Activated T-helper 1 cell treated with anti-CD3 and anti-CD28 coated beads, Interleukin-12 subunit alpha, Interleukin-12 subunit beta, Interleukin-2, Interleukin-4 antibody, amounts not matched to agents 30 ng/mL and 10 ng/mL and 1 ng/mL, durations not matched to agents 14 hours and 24 hours and 36 hours (primary cell): ENCODE measurements at regions not wholly inside any gene's neighbourhood (a gene's known extent, or its start where the extent isn't known, plus 50 kb on each side); places are given as distances from the start of the nearest gene placed in this dataset.

Source experiments
- DNase-seq: peaks from one replicate; pipeline ENCODE4 v3.0.0; 2021; ENCODE audit warnings: low spot score
- H3K27ac Mint-ChIP-seq: one replicate; pipeline ENCODE4 v1.8.0; 2021; ENCODE audit warnings: mild to moderate bottlenecking, mixed read lengths
- H3K27me3 Mint-ChIP-seq: one replicate; pipeline ENCODE4 v1.8.0; 2022; ENCODE audit warnings: mild to moderate bottlenecking, moderate library complexity, mixed read lengths; ENCODE audit not compliant: insufficient read depth
- H3K36me3 Mint-ChIP-seq: one replicate; pipeline ENCODE4 v1.8.0; 2021; ENCODE audit warnings: low read depth, mixed read lengths
- H3K4me1 Mint-ChIP-seq: one replicate; pipeline ENCODE4 v1.8.0; 2021; ENCODE audit warnings: low read depth, mixed read lengths
- H3K4me3 Mint-ChIP-seq: one replicate; pipeline ENCODE4 v1.8.0; 2021; ENCODE audit warnings: mild to moderate bottlenecking, moderate library complexity, mixed read lengths
- H3K9me3 Mint-ChIP-seq: one replicate; pipeline ENCODE4 v1.8.0; 2021; ENCODE audit warnings: mixed read lengths
- intact Hi-C: fragments of 100-400 bp; cut with micrococcal nuclease; formaldehyde crosslinking; loops from one replicate; pipeline ENCODE4 v1.15.1; 2024

DNA sequence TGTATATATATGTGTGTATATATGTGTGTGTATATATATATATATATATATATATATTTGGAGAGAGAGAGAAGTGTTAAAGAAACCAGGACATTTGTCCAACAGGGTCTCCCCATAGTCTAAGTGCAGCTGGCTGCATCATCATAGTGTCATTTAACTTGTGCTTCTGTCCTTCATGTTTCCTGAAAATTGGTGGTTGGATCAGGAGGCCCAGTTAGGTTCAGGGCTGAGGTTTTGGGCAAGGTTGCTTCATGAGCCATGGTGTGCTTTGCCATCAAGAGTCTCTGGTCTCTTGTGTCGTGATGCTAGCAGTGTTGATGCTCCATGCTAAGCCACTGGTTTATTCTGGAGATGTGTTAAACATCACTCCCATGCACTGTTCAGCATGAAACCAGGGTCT is 85.3 kb downstream of the C16orf95 start:
- Mint-ChIP-seq H3K4me1 (peaks cover 15% of the 10 kb centered on the region), H3K27me3 (peaks cover 4% of the 10 kb centered on the region), H3K27ac (no peak overlapping the region), H3K9me3 (peaks cover 8% of the 10 kb centered on the region), H3K36me3 (no peaks in the 10 kb centered on the region), H3K4me3 (no peak overlapping the region)
- intact Hi-C loops, result no loop called here
- DNase-seq, result no peak

DNA sequence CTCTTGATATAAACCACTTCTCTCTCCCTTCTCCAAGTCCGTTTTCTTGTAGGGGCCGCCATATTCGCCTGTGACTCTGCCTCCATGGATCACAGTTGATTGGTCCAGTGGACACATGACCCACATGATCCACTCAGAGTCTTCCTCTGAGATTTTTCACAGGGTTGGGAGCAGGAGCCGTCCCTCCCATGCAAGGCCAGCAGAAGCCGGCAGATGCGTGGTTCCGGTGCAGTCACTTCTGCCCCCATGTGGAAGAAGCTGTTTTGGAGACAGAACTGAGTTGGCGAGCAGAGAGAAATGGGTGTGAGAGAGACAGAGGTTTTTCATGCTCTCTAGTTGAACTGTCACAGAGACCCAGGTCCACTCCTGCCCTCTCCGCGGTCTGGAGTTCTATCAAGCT is 83.3 kb downstream of the C16orf95 start:
- H3K36me3 Mint-ChIP-seq, result no peaks in the 10 kb centered on the region
- peaks cover 4% of the 10 kb centered on the region for H3K27me3 Mint-ChIP-seq
- H3K27ac Mint-ChIP-seq, result no peak overlapping the region
- no peak overlapping the region for H3K4me3 Mint-ChIP-seq
- H3K9me3 Mint-ChIP-seq, result peaks cover 8% of the 10 kb centered on the region
- intact Hi-C loops, result no loop called here
- no peak for DNase-seq
- H3K4me1 Mint-ChIP-seq, result peaks cover 15% of the 10 kb centered on the region

GRCh38 chr16:87234601-87235000 is 82.6 kb downstream of the C16orf95 start:
- H3K9me3 Mint-ChIP-seq, result peaks cover 8% of the 10 kb centered on the region
- H3K27ac Mint-ChIP-seq, result no peak overlapping the region
- H3K27me3 Mint-ChIP-seq, result peaks cover 4% of the 10 kb centered on the region
- H3K36me3 Mint-ChIP-seq, result no peaks in the 10 kb centered on the region
- intact Hi-C loops, result no loop called here
- H3K4me3 Mint-ChIP-seq, result no peak overlapping the region
- no peak for DNase-seq
- H3K4me1 Mint-ChIP-seq, result peaks cover 15% of the 10 kb centered on the region

GRCh38 chr16:87235810-87236515 is 81.2 kb downstream of the C16orf95 start:
- Mint-ChIP-seq H3K27me3 (peaks cover 4% of the 10 kb centered on the region), H3K4me3 (no peak overlapping the region), H3K27ac (no peak overlapping the region), H3K4me1 (peaks cover 18% of the 10 kb centered on the region), H3K9me3 (peaks cover 8% of the 10 kb centered on the region), H3K36me3 (no peaks in the 10 kb centered on the region)
- intact Hi-C loops, result no loop called here
- no peak for DNase-seq

DNA sequence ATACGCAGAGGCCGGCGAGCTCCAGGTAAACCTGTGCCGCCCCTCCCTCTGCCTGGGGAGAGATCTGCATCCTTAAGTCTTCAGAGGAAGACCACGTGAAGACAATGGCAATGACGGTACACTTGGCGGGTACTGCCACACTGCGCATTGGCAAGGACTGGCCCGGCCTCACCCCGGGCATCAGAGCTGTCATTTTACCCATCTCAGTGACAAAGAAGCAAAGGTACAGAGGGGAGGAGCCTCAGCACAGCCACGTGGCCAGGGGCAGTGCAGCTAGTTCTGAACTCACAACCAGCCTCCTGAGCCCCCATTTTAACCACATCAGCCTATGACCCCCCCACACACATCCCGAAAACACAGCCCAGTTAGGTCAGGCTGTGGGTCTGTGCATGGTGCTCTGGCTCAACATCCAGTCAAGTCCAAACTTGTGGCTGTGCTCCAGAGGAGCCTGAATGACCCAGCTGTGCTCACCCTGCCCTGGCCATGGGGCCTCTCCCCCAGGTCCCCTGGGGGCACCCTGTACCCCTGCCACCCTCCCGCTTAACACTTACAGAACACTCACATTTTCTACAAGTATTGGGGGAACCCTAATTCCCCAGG is 80.6 kb downstream of the C16orf95 start:
- peaks cover 22% of the 10 kb centered on the region for H3K4me1 Mint-ChIP-seq
- H3K9me3 Mint-ChIP-seq, result peaks cover 5% of the 10 kb centered on the region
- no peak for DNase-seq
- peaks cover 3% of the 10 kb centered on the region for H3K27me3 Mint-ChIP-seq
- intact Hi-C loops, result no loop called here
- H3K4me3 Mint-ChIP-seq, result no peak overlapping the region
- no peaks in the 10 kb centered on the region for H3K36me3 Mint-ChIP-seq
- H3K27ac Mint-ChIP-seq, result no peak overlapping the region

- Mint-ChIP-seq H3K27me3 (peaks cover 4% of the 10 kb centered on the region), H3K4me3 (no peak overlapping the region), H3K36me3 (no peaks in the 10 kb centered on the region), H3K9me3 (no peaks in the 10 kb centered on the region), H3K4me1 (peaks cover 27% of the 10 kb centered on the region), H3K27ac (no peak overlapping the region)
- intact Hi-C loops, result no loop called here
- DNase-seq, result no peak
Measured at GRCh38 chr16:87238361-87238715, 78.9 kb downstream of the C16orf95 start.

GRCh38 chr16:87239545-87239944 is 77.6 kb downstream of the C16orf95 start:
- H3K27me3 Mint-ChIP-seq, result peaks cover 4% of the 10 kb centered on the region
- H3K4me1 Mint-ChIP-seq, result peaks cover 37% of the 10 kb centered on the region
- intact Hi-C loops, result no loop called here
- no peaks in the 10 kb centered on the region for H3K36me3 Mint-ChIP-seq
- H3K9me3 Mint-ChIP-seq, result no peaks in the 10 kb centered on the region
- H3K27ac Mint-ChIP-seq, result no peak overlapping the region
- H3K4me3 Mint-ChIP-seq, result no peak overlapping the region
- no peak for DNase-seq

DNA sequence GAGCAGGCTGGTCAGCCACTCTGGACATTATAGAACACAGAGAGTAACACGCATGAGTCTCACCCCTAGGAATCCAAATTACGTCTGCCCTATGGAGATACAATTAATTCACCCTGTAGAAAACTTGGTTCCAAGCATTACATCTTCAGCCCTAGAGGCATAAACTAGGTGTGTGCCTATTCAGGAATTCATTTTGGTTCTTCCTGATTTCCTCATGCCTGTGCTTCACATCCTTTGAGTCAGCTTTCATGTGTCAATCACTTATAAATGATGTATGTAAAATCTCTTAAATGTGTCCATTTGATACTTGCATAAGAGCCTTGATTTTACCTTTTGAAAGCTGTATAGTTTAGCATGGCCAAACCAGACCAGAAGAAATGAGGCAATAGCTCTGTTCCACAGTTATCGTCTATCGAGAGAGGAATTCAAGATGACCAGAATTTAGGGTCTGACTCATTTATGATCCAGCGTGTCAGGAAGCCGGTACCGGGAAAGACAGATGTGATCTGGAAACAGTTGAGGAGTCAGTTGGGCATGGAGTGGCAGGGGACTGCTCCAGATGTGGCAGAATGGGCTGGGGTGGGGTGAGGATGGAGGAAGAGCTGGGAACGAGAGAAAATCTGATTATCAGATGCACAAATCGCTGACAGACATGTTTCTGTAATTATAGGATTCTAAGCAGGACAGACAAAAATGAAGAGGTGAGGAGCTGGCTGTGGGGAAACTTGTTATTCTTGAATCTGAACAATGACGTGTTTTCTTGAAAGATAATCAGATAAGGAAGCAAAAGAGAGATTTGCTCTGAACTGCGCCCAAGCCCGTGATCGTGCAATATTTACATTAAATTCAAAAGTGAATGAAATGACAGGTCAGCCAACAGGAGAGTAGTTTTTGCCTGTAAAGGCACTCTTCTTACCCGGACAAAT is 76.7 kb downstream of the C16orf95 start:
- Mint-ChIP-seq H3K4me3 (no peak overlapping the region), H3K36me3 (no peaks in the 10 kb centered on the region), H3K4me1 (peaks cover 41% of the 10 kb centered on the region), H3K27me3 (peaks cover 4% of the 10 kb centered on the region), H3K27ac (no peak overlapping the region), H3K9me3 (no peaks in the 10 kb centered on the region)
- no peak for DNase-seq
- intact Hi-C loops, result no loop called here

GRCh38 chr16:87241137-87241771 is 75.9 kb downstream of the C16orf95 start:
- Mint-ChIP-seq H3K27me3 (peaks cover 2% of the 10 kb centered on the region), H3K27ac (no peak overlapping the region), H3K4me1 (peaks cover 33% of the 10 kb centered on the region), H3K9me3 (no peaks in the 10 kb centered on the region), H3K4me3 (no peak overlapping the region), H3K36me3 (no peaks in the 10 kb centered on the region)
- intact Hi-C loops, result no loop called here
- no peak for DNase-seq

DNA sequence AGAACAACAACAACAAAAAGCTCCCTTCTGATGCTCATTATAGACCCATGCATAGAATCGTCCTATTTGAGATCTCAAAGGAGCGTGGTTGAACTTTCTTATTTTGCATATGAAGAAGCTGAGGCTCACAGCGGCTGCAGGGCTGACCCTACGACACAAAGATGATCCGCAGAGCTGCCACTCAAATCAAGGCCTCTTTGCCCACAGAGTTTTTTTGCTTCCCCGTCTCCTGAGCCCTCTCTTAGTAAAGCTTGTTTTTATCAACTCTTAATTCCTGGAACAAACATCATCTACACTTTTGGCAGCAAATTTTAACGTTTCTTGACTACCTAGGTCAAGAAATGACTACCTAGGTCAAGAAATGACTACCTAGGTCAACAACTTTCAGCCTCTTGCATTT is 73.7 kb downstream of the C16orf95 start:
- Mint-ChIP-seq H3K27me3 (peaks cover 2% of the 10 kb centered on the region), H3K4me3 (no peak overlapping the region), H3K36me3 (no peaks in the 10 kb centered on the region), H3K27ac (peak overlapping the region; percentile 7), H3K4me1 (peaks cover 30% of the 10 kb centered on the region), H3K9me3 (no peaks in the 10 kb centered on the region)
- intact Hi-C loops, result loop anchor here (2.0 kb wide), 1 partner anchor 55 kb away; no protein-coding TSS in a partner anchor
- DNase-seq, result no peak

DNA sequence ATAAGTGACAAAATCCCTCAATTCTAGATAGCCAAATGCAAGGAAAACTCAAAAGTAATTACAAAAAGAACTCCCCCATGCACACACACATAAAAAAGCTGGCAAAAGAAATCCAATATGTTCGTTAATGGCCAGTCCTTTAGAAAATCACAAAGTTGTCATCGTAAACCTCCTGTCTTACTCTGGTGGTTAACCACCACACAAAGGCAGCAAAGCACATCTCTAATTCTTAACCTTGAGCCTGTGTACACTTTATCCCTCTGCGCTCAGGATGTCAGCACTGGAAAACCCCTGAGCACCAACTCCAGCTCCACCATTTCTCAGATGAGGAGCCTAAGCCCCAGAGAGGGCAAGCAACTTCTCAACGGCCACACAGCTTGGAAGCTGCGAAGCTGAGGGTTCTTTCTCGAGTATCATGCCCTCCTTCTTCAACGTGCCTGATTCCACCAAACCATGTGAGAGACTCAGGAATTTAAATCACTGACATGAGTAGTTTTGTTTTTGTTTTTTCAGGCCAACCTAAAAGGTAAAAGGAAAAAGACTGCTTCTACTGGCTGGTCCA is 72.5 kb downstream of the C16orf95 start:
- H3K27ac Mint-ChIP-seq, result no peak overlapping the region
- H3K4me1 Mint-ChIP-seq, result peaks cover 38% of the 10 kb centered on the region
- no peaks in the 10 kb centered on the region for H3K9me3 Mint-ChIP-seq
- H3K4me3 Mint-ChIP-seq, result no peak overlapping the region
- peaks cover 2% of the 10 kb centered on the region for H3K27me3 Mint-ChIP-seq
- DNase-seq, result no peak
- no peaks in the 10 kb centered on the region for H3K36me3 Mint-ChIP-seq
- intact Hi-C loops, result no loop called here

DNA sequence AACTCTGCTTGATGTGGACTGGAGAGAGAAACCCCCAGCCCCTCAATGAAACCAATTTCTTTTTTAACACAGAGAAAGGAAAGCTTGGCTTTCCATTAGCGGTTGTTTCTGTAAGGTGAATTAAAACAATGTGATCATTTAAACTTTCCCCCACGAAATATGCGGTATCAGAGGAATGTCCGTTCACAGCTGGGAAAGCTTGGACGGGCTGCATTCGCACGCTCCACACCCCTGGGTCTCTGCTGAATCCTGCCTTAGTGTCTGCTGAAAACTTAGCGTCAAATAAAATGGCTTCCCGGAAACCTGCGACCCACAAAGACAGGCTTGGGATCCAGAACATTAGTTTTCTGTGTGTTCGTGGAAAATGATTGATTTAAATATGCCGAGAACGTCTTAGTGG is 71.7 kb downstream of the C16orf95 start:
- no peak overlapping the region for H3K27ac Mint-ChIP-seq
- intact Hi-C loops, result no loop called here
- H3K4me3 Mint-ChIP-seq, result no peak overlapping the region
- H3K4me1 Mint-ChIP-seq, result peaks cover 38% of the 10 kb centered on the region
- peaks cover 2% of the 10 kb centered on the region for H3K27me3 Mint-ChIP-seq
- no peak for DNase-seq
- H3K36me3 Mint-ChIP-seq, result no peaks in the 10 kb centered on the region
- no peaks in the 10 kb centered on the region for H3K9me3 Mint-ChIP-seq
